Heart left ventricle (tissue), 13 donors: ENCODE measurements at regions not wholly inside any gene's neighbourhood (a gene's known extent, or its start where the extent isn't known, plus 50 kb on each side); places are given as distances from the start of the nearest gene placed in this dataset.

ENCODE experiments used
- CTCF ChIP-seq, 12 donors: fragments of 200-600 bp; sonication (generic) in 4 of 12; IDR thresholded peaks; one replicate each; pipeline versions ENCODE4 v1.5.0 to v1.8.0; 2018 to 2022; ENCODE audit warnings: antibody characterized with exemption in 12 of 12, mild to moderate bottlenecking in 5 of 12
- POLR2A ChIP-seq, 2 donors: fragments of 450-650 bp; IDR thresholded peaks; one replicate each; pipeline ENCODE4 v1.6.1; 2017; ENCODE audit warnings: antibody characterized with exemption in 2 of 2, mild to moderate bottlenecking in 2 of 2, moderate library complexity in 2 of 2
- donor health status: ischemic (EF 13 %, LVEDD 7.1; RV severe dilation, severe dysfunction).
- donor health status: DM: no; HTN: yes; CAD: no.
- donor health status: DM: no; HTN: no; CAD: no.
- donor health status: ischemic (EF 25% LVEDD 6.9; RV normal size, moderate dysfunction).
- donor health status: ischemic (EF 25% LVEDD 5.7; RV mildly dilated, moderate dysfunction).
- donor health status: ischemic (EF 35%, LVEDD 5.7; RV mildly dilated, moderate dysfunction).
- donor health status: nonischemic (EF 11% LVEDD 7.7; RV severe dilation, severe dysfunction).
- donor health status: DM: yes; HTN: yes; CAD: no.
- donor health status: PGD.
- donor health status: ischemic (EF 29% LVEDD 5.4; RV normal size, mild dysfunction).
- donor health status: nonischemic (EF 23%, LVEDD 6.1; RV moderate dilation, normal function).

DNA sequence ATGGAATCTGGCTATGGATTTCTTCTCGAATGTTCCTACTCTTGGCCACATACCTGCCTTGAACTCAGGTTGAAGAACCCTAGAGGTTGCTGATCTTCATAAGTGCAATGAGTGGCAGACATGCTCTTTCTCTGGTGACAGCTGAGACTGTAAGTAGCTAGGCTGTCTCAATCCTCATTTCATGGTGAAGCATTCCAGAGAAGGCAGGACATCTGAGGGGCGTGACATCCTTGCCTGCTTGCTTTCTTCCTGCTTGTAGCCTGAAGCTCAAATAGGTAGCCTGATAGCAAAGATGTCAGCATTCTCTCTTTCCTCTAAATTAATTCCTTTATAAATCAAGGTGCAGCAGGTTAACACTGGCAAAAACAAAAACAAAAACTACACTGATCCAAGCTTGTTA lies 114.6 kb upstream of the MAGI3 start:
- TF ChIP-seq POLR2A (IDR thresholded peaks at IDR 0.05) (no peak), CTCF (IDR thresholded peaks at IDR 0.05) (no peak)
